GM03348 (cell line): ENCODE measurements at regions not wholly inside any gene's neighbourhood (a gene's known extent, or its start where the extent isn't known, plus 50 kb on each side); places are given as distances from the start of the nearest gene placed in this dataset.
"Not testable (repeated sequence)": the region's sequence is repeated elsewhere in the genome, so short reads cannot be mapped to it uniquely, and the experiment has no call there.

Experiments used
- DNase-seq: peaks from one replicate; pipeline ENCODE4 v3.0.0; 2012; ENCODE audit warnings: low spot score

- DNase-seq = no peak
These were observed 920.1 kb downstream of the KCNJ2 start for GRCh38 chr17:71089431-71089830.

GRCh38 chr17:71098071-71098470 lies 928.7 kb downstream of the KCNJ2 start:
- no peak for DNase-seq

- DNase-seq = no peak
These were observed 929.8 kb downstream of the KCNJ2 start for GRCh38 chr17:71099003-71099714.

GRCh38 chr17:71102777-71103176 lies 933.4 kb downstream of the KCNJ2 start:
- no peak for DNase-seq

GRCh38 chr17:71104225-71104624 lies 934.9 kb downstream of the KCNJ2 start:
- no peak for DNase-seq

- DNase-seq = not testable (repeated sequence)
These were observed 936.7 kb downstream of the KCNJ2 start for GRCh38 chr17:71106056-71106455.

GRCh38 chr17:71107136-71107535 lies 937.8 kb downstream of the KCNJ2 start:
- peak; percentile 12 for DNase-seq

- no peak for DNase-seq
These were observed 940.4 kb downstream of the KCNJ2 start for GRCh38 chr17:71109697-71110096.

GRCh38 chr17:71110326-71110725 lies 941.0 kb downstream of the KCNJ2 start:
- no peak for DNase-seq

GRCh38 chr17:71111460-71111859 lies 942.1 kb downstream of the KCNJ2 start:
- no peak for DNase-seq

GRCh38 chr17:71111934-71112333 lies 942.6 kb downstream of the KCNJ2 start:
- peak; percentile 17 for DNase-seq

GRCh38 chr17:71113347-71113746 lies 944.0 kb downstream of the KCNJ2 start:
- DNase-seq = no peak

GRCh38 chr17:71114911-71115668 lies 945.8 kb downstream of the KCNJ2 start:
- DNase-seq = no peak

GRCh38 chr17:71115669-71115972 lies 946.3 kb downstream of the KCNJ2 start:
- peak; percentile 18 for DNase-seq

GRCh38 chr17:71117466-71117865 lies 948.1 kb downstream of the KCNJ2 start:
- DNase-seq = no peak

GRCh38 chr17:71118039-71118438 lies 948.7 kb downstream of the KCNJ2 start:
- DNase-seq = no peak

GRCh38 chr17:71127416-71127815 lies 958.1 kb downstream of the KCNJ2 start:
- DNase-seq = no peak

- DNase-seq = no peak
These were observed 973.0 kb downstream of the KCNJ2 start for GRCh38 chr17:71142333-71142732.

- no peak for DNase-seq
These were observed 975.3 kb upstream of the SOX9 start for GRCh38 chr17:71145486-71145885.

- DNase-seq = no peak
These were observed 972.9 kb upstream of the SOX9 start for GRCh38 chr17:71147906-71148305.

- no peak for DNase-seq
These were observed 971.2 kb upstream of the SOX9 start for GRCh38 chr17:71149607-71150006.

- DNase-seq = no peak
These were observed 963.5 kb upstream of the SOX9 start for GRCh38 chr17:71157297-71157696.

GRCh38 chr17:71158437-71158836 lies 962.4 kb upstream of the SOX9 start:
- DNase-seq = no peak
